HEK293 (cell line): ENCODE measurements at regions not wholly inside any gene's neighbourhood (a gene's known extent, or its start where the extent isn't known, plus 50 kb on each side); places are given as distances from the start of the nearest gene placed in this dataset.

Experiments
- CTCF ChIA-PET: fragments of 350-600 bp; formaldehyde crosslinking; extraction: SDS; loops from one replicate; lab custom pipeline; 2021; ENCODE audit warnings: antibody characterized with exemption; lab: Yijun Ruan, JAX
- POLR2A ChIA-PET: fragments of 300-600 bp; formaldehyde crosslinking; extraction: SDS; loops from one replicate; lab custom pipeline; 2020; ENCODE audit warnings: antibody characterized with exemption, inconsistent platforms; lab: Yijun Ruan, JAX
- H3K27ac ChIP-seq: fragments of 200-500 bp; sonication (Bioruptor generic); 2 replicates; pipeline ENCODE4 v1.5.1; 2014; ENCODE audit warnings: low read depth, low read length, control low read depth, inconsistent platforms; ENCODE audit errors: extremely low read depth
- H3K36me3 ChIP-seq, 2 experiments: fragments of 200-500 bp in 1 of 2; sonication (Bioruptor generic) in 1 of 2; 1 replicate in 1 of 2; 2 replicates in 1 of 2; pipeline ENCODE4 v1.5.1; 2014 to 2017; ENCODE audit warnings: inconsistent platforms in 2 of 2, low read length in 2 of 2; ENCODE audit not compliant: control insufficient read depth in 2 of 2, insufficient read depth in 1 of 2
- H3K4me1 ChIP-seq: fragments of 200-500 bp; sonication (Bioruptor generic); 2 replicates; pipeline ENCODE4 v1.5.1; 2014; ENCODE audit warnings: mild to moderate bottlenecking, low read length, inconsistent platforms; ENCODE audit not compliant: control insufficient read depth, insufficient read depth
- H3K4me3 ChIP-seq: 2 replicates; pipeline ENCODE4 v1.5.1; 2011; ENCODE audit warnings: low read depth, mild to moderate bottlenecking, control low read depth, low read length, moderate library complexity
- H3K9me3 ChIP-seq: fragments of 200-500 bp; sonication (Bioruptor generic); 2 replicates; pipeline ENCODE4 v1.5.1; 2014; ENCODE audit warnings: low read depth, low read length, inconsistent platforms; ENCODE audit not compliant: control insufficient read depth, insufficient read depth
- GLIS1 ChIP-seq: fragments of 450-650 bp; formaldehyde crosslinking; IDR thresholded peaks from 2 replicates; pipeline ENCODE4 v1.5.1; 2016; ENCODE audit warnings: missing biosample characterization, missing genetic modification characterization
- HOXC10 ChIP-seq: sonication (generic); formaldehyde crosslinking; IDR thresholded peaks from 2 replicates; pipeline ENCODE4 v1.8.1; 2023; ENCODE audit warnings: mild to moderate bottlenecking, missing genetic modification reagents
- KLF10 ChIP-seq: fragments of 450-650 bp; IDR thresholded peaks from 2 replicates; pipeline ENCODE4 v1.5.1; 2018; ENCODE audit warnings: missing biosample characterization, mild to moderate bottlenecking, missing genetic modification characterization
- KLF7 ChIP-seq: fragments of 450-650 bp; formaldehyde crosslinking; IDR thresholded peaks from 2 replicates; pipeline ENCODE4 v1.5.1; 2016; ENCODE audit warnings: missing biosample characterization, missing genetic modification characterization, borderline replicate concordance
- MEIS1 ChIP-seq: sonication (generic); formaldehyde crosslinking; IDR thresholded peaks from 2 replicates; pipeline ENCODE4 v1.8.1; 2022; ENCODE audit warnings: missing genetic modification reagents, mild to moderate bottlenecking, borderline replicate concordance
- SALL2 ChIP-seq: fragments of 450-650 bp; formaldehyde crosslinking; IDR thresholded peaks from 2 replicates; pipeline ENCODE4 v1.5.0; 2017; ENCODE audit warnings: missing biosample characterization, mild to moderate bottlenecking, missing genetic modification characterization, borderline replicate concordance
- TCF7L2 ChIP-seq: IDR thresholded peaks from 2 replicates; pipeline ENCODE4 v1.6.1; 2011; ENCODE audit warnings: low read depth, mild to moderate bottlenecking, inconsistent platforms, low read length, moderate library complexity, borderline replicate concordance
- YY1 ChIP-seq: fragments of 450-650 bp; formaldehyde crosslinking; IDR thresholded peaks from 2 replicates; pipeline ENCODE4 v1.5.1; 2018; ENCODE audit warnings: missing biosample characterization, missing genetic modification characterization
- ZBTB21 ChIP-seq: fragments of 450-650 bp; formaldehyde crosslinking; IDR thresholded peaks from 2 replicates; pipeline ENCODE4 v1.5.1; 2017; ENCODE audit warnings: missing biosample characterization, missing genetic modification characterization
- ZNF114 ChIP-seq: fragments of 450-650 bp; formaldehyde crosslinking; IDR thresholded peaks from 2 replicates; pipeline ENCODE4 v1.5.0; 2017; ENCODE audit warnings: missing biosample characterization, missing genetic modification characterization
- ZNF146 ChIP-seq: fragments of 450-650 bp; formaldehyde crosslinking; IDR thresholded peaks from 2 replicates; pipeline ENCODE4 v1.5.1; 2016; ENCODE audit warnings: missing biosample characterization, missing genetic modification characterization
- ZNF174 ChIP-seq: fragments of 450-650 bp; formaldehyde crosslinking; IDR thresholded peaks from 2 replicates; pipeline ENCODE4 v1.5.0; 2017; ENCODE audit warnings: missing biosample characterization, mild to moderate bottlenecking, missing genetic modification characterization
- ZNF175 ChIP-seq: fragments of 450-650 bp; formaldehyde crosslinking; IDR thresholded peaks from 2 replicates; pipeline ENCODE4 v1.5.1; 2016; ENCODE audit warnings: missing biosample characterization, missing genetic modification characterization
- ZNF184 ChIP-seq: fragments of 450-650 bp; IDR thresholded peaks from 2 replicates; pipeline ENCODE4 v1.5.1; 2018; ENCODE audit warnings: missing biosample characterization, mild to moderate bottlenecking, missing genetic modification characterization
- ZNF19 ChIP-seq: fragments of 450-650 bp; formaldehyde crosslinking; IDR thresholded peaks from 2 replicates; pipeline ENCODE4; 2016; ENCODE audit warnings: missing biosample characterization, missing genetic modification characterization, low read depth
- ZNF202 ChIP-seq: fragments of 450-650 bp; formaldehyde crosslinking; IDR thresholded peaks from 2 replicates; pipeline ENCODE4 v1.5.1; 2016; ENCODE audit warnings: missing biosample characterization, missing genetic modification characterization, borderline replicate concordance
- ZNF211 ChIP-seq: fragments of 450-650 bp; formaldehyde crosslinking; IDR thresholded peaks from 2 replicates; pipeline ENCODE4 v1.5.1; 2016; ENCODE audit warnings: low read depth, missing biosample characterization, missing genetic modification characterization
- ZNF324 ChIP-seq: fragments of 450-650 bp; formaldehyde crosslinking; IDR thresholded peaks from 2 replicates; pipeline ENCODE4 v1.5.1; 2016; ENCODE audit warnings: missing biosample characterization, missing genetic modification characterization
- ZNF423 ChIP-seq: fragments of 450-650 bp; formaldehyde crosslinking; IDR thresholded peaks from 2 replicates; pipeline ENCODE4 v1.5.1; 2016; ENCODE audit warnings: missing biosample characterization, missing genetic modification characterization
- ZNF426 ChIP-seq: fragments of 450-650 bp; formaldehyde crosslinking; IDR thresholded peaks from 2 replicates; pipeline ENCODE4 v1.5.1; 2017; ENCODE audit warnings: missing biosample characterization, missing genetic modification characterization, mild to moderate bottlenecking, inconsistent platforms, moderate library complexity
- ZNF514 ChIP-seq: fragments of 450-650 bp; formaldehyde crosslinking; IDR thresholded peaks from 2 replicates; pipeline ENCODE4 v1.5.1; 2016; ENCODE audit warnings: missing biosample characterization, missing genetic modification characterization
- ZNF658 ChIP-seq: fragments of 450-650 bp; formaldehyde crosslinking; IDR thresholded peaks from 2 replicates; pipeline ENCODE4; 2016; ENCODE audit warnings: missing biosample characterization, missing genetic modification characterization
- ZNF768 ChIP-seq: fragments of 450-650 bp; formaldehyde crosslinking; IDR thresholded peaks from 2 replicates; pipeline ENCODE4 v1.5.1; 2018; ENCODE audit warnings: missing biosample characterization, mild to moderate bottlenecking, missing genetic modification characterization
- TF ChIP-seq, protein P1 (sequence below): fragments of 450-650 bp; formaldehyde crosslinking; IDR thresholded peaks from 2 replicates; pipeline ENCODE4 v1.5.1; 2016; ENCODE audit warnings: missing biosample characterization, missing genetic modification characterization
- TF ChIP-seq, protein P2 (sequence below): fragments of 450-650 bp; formaldehyde crosslinking; IDR thresholded peaks from 2 replicates; pipeline ENCODE4 v1.5.1; 2017; ENCODE audit warnings: missing biosample characterization, missing genetic modification characterization
- TF ChIP-seq, protein P3 (sequence below): fragments of 450-650 bp; formaldehyde crosslinking; conservative IDR thresholded peaks from 2 replicates; pipeline ENCODE4 v1.5.1; 2016; ENCODE audit warnings: low read depth, missing biosample characterization, missing genetic modification characterization

DNA sequence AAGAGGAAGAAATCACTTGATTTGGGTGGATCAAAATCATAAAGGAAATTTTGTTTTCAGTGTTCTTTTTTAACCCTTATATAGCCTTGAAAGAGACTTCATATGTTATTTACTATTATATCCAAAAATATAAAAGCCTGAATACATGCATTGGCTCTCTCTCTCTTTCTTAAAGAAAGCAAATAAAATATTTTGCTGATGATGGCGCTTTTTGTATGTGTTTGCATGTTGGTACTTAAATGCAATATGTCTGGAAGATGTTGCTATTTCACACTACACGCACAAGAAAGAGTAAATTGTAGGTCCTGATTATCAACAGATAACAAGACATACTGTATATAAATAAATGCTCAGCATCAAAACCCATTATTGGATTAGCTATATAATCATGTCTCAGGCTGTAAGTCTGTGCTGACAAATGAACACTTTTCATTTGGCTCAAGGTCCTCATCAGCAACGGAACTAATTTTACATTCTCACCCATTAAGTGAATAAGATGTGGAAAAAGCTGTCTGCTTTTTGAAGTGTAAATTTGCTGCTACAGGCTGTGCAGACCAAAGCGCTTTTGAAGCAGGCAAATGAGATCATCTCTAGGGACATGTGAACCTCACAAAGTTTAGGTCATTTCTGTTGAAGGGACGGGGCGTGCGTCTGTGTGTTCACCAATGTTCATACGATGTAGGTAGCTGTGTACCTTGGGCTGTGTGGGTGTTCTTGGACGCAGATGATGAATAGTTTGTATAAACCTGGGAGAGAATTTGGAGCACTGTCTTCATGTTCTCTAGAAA is 122.4 kb upstream of the LMO4 start:
- Histone ChIP-seq H3K27ac (no peak overlapping the region), H3K36me3 (no peaks in the 10 kb centered on the region), H3K4me1 (no peaks in the 10 kb centered on the region), H3K4me3 (no peak overlapping the region), H3K9me3 (no peaks in the 10 kb centered on the region)
- no peak for TF ChIP-seq YY1 (tag by site-specific recombination)
- TF ChIP-seq, protein P1, sequence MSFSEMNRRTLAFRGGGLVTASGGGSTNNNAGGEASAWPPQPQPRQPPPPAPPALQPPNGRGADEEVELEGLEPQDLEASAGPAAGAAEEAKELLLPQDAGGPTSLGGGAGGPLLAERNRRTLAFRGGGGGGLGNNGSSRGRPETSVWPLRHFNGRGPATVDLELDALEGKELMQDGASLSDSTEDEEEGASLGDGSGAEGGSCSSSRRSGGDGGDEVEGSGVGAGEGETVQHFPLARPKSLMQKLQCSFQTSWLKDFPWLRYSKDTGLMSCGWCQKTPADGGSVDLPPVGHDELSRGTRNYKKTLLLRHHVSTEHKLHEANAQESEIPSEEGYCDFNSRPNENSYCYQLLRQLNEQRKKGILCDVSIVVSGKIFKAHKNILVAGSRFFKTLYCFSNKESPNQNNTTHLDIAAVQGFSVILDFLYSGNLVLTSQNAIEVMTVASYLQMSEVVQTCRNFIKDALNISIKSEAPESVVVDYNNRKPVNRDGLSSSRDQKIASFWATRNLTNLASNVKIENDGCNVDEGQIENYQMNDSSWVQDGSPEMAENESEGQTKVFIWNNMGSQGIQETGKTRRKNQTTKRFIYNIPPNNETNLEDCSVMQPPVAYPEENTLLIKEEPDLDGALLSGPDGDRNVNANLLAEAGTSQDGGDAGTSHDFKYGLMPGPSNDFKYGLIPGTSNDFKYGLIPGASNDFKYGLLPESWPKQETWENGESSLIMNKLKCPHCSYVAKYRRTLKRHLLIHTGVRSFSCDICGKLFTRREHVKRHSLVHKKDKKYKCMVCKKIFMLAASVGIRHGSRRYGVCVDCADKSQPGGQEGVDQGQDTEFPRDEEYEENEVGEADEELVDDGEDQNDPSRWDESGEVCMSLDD (tag by site-specific recombination) = no peak
- no peak for TF ChIP-seq ZNF19
- no peak for TF ChIP-seq KLF10 (tag by site-specific recombination)
- TF ChIP-seq ZNF211 (tag by site-specific recombination) = no peak
- ChIA-PET CTCF (no interaction called here), POLR2A (no interaction called here)

DNA sequence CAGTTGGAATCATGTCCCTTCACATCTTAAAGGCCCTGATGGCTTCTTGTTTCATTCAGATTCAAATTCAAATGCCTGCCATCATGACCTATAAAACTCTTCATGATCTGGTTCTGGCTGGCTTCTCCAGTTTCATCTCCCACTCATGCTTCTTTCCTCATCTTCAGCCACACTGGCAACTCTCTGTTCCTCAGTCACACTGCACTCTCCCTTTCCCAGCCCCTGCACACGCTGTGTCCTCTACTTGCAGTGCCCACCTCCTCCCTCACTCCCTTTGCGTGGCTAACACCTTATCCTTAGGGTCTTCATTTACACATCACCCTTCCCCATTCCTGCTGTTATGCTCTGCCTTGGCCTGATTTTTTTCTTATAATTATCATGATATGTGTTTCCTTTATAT is 120.6 kb upstream of the LMO4 start:
- TF ChIP-seq TCF7L2 (no peak), ZNF202 (tag by site-specific recombination) (no peak), ZBTB21 (no peak), GLIS1 (no peak), HOXC10 (CRISPR knock-in tag) (no peak)
- H3K36me3 ChIP-seq = no peaks in the 10 kb centered on the region
- POLR2A ChIA-PET = no interaction called here
- no peak overlapping the region for H3K27ac ChIP-seq
- H3K4me1 ChIP-seq = no peaks in the 10 kb centered on the region
- H3K9me3 ChIP-seq = no peaks in the 10 kb centered on the region
- CTCF ChIA-PET = no interaction called here
- no peak overlapping the region for H3K4me3 ChIP-seq

DNA sequence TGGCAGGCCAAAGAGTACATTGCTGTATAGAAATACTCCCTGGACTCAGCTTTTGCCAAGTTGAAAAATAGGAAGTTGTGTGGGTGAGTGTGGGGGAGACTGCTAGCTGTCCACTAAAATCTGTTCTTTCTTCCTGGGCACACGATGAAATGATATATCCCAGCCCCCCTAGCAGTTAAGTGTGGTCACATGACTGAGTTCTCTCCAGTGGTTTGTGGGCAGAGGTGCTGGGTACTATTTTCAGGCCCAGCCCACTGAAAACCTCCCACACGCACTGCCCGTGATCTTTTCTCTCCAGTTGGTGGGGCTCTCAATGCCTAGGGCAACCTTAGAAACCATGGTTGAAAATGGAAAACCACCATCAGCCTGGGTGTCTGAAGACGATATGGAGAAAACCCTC is 119.7 kb upstream of the LMO4 start:
- Histone ChIP-seq H3K4me3 (no peak overlapping the region), H3K36me3 (no peaks in the 10 kb centered on the region), H3K4me1 (no peaks in the 10 kb centered on the region), H3K27ac (no peak overlapping the region), H3K9me3 (no peaks in the 10 kb centered on the region)
- CTCF ChIA-PET = no interaction called here
- POLR2A ChIA-PET = no interaction called here
- TF ChIP-seq, protein P2, sequence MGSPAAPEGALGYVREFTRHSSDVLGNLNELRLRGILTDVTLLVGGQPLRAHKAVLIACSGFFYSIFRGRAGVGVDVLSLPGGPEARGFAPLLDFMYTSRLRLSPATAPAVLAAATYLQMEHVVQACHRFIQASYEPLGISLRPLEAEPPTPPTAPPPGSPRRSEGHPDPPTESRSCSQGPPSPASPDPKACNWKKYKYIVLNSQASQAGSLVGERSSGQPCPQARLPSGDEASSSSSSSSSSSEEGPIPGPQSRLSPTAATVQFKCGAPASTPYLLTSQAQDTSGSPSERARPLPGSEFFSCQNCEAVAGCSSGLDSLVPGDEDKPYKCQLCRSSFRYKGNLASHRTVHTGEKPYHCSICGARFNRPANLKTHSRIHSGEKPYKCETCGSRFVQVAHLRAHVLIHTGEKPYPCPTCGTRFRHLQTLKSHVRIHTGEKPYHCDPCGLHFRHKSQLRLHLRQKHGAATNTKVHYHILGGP (tag by site-specific recombination) = no peak
- TF ChIP-seq ZNF658 (no peak), ZNF514 (no peak), ZNF426 (tag by site-specific recombination) (no peak), KLF10 (tag by site-specific recombination) (no peak), ZNF175 (tag by site-specific recombination) (no peak), ZNF324 (no peak), ZNF768 (no peak), ZNF184 (no peak), SALL2 (tag by site-specific recombination) (no peak), KLF7 (tag by site-specific recombination) (no peak), ZNF423 (no peak), MEIS1 (CRISPR knock-in tag) (no peak), ZNF114 (tag by site-specific recombination) (no peak), ZNF174 (tag by site-specific recombination) (no peak), ZNF146 (no peak)
- TF ChIP-seq, protein P3, sequence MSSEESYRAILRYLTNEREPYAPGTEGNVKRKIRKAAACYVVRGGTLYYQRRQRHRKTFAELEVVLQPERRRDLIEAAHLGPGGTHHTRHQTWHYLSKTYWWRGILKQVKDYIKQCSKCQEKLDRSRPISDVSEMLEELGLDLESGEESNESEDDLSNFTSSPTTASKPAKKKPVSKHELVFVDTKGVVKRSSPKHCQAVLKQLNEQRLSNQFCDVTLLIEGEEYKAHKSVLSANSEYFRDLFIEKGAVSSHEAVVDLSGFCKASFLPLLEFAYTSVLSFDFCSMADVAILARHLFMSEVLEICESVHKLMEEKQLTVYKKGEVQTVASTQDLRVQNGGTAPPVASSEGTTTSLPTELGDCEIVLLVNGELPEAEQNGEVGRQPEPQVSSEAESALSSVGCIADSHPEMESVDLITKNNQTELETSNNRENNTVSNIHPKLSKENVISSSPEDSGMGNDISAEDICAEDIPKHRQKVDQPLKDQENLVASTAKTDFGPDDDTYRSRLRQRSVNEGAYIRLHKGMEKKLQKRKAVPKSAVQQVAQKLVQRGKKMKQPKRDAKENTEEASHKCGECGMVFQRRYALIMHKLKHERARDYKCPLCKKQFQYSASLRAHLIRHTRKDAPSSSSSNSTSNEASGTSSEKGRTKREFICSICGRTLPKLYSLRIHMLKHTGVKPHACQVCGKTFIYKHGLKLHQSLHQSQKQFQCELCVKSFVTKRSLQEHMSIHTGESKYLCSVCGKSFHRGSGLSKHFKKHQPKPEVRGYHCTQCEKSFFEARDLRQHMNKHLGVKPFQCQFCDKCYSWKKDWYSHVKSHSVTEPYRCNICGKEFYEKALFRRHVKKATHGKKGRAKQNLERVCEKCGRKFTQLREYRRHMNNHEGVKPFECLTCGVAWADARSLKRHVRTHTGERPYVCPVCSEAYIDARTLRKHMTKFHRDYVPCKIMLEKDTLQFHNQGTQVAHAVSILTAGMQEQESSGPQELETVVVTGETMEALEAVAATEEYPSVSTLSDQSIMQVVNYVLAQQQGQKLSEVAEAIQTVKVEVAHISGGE (tag by site-specific recombination) = no peak
